ENCODE measurements at regions not wholly inside any gene's neighbourhood (a gene's known extent, or its start where the extent isn't known, plus 50 kb on each side); places are given as distances from the start of the nearest gene placed in this dataset.
A peak's percentile ranks its signal among the peaks of the same experiment; 100 is the strongest.

- no peaks in the 10 kb centered on the region for H3K4me1 ChIP-seq (ENCODE audit: control insufficient read depth in 2 of 3, insufficient read depth in 2 of 3, low read depth in 1 of 3, low read length in 3 of 3)
- no peaks in the 10 kb centered on the region for H3K27me3 ChIP-seq (ENCODE audit: control insufficient read depth, insufficient read depth, low read length)
- intact Hi-C loops (cut with DNase I): no loop called here
- TF ChIP-seq CTCF (IDR thresholded peaks at IDR 0.05; ENCODE audit: borderline replicate concordance, extremely low read depth, insufficient read depth): no peak
- H3K4me3 ChIP-seq (ENCODE audit: low read length in 3 of 3): no peak overlapping the region
- H3K27ac ChIP-seq (ENCODE audit: low read depth in 2 of 2, low read length in 2 of 2): no peak overlapping the region
- DNase-seq: no peak
- no peak for FAIRE-seq
- H3K36me3 ChIP-seq (ENCODE audit: control insufficient read depth in 2 of 3, insufficient read depth in 3 of 3, low read length in 3 of 3): no peaks in the 10 kb centered on the region
- H3K9me3 ChIP-seq (ENCODE audit: control insufficient read depth in 2 of 3, insufficient read depth in 1 of 3, low read length in 3 of 3): no peaks in the 10 kb centered on the region
- H3K9ac ChIP-seq (ENCODE audit: low read length in 3 of 3): no peak overlapping the region
Observed at GRCh38 chr2:15082105-15083058, 449.9 kb downstream of the LRATD1 start.

DNA sequence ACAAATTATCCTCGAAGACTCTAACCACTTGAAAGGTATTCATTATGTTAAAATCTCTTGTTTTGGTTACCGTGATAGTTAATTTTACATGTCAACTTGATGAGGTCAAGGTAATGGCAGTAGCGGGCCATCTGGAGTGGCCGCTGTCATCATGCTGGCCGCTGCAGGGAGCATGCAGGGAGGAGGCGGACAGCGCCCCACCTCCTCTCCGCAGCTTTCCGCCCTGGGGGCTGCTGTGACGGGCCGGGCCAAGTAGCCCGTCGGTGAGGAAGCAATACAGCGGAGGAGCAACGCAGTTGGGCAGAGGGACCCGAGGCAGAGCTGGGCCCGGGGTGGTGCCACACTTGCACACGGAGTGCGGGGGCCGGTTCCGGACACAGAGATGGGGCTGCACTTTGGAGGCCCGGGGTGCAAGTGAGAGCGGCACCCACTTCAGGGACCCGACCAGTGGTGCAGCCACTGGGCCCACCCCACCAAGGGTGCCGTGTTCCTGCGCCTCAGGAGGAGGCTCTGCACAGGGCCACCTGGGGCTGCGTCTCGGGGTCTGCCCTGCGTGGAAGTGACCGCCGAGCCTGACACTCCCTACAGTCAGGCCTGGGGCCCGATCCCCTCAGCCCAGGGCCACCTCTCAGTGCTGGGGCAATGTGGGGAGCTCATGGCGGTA lies 452.4 kb downstream of the LRATD1 start:
- no peak overlapping the region for H3K4me3 ChIP-seq (ENCODE audit: low read length in 3 of 3)
- no peaks in the 10 kb centered on the region for H3K4me1 ChIP-seq (ENCODE audit: control insufficient read depth in 2 of 3, insufficient read depth in 2 of 3, low read depth in 1 of 3, low read length in 3 of 3)
- no peak overlapping the region for H3K9ac ChIP-seq (ENCODE audit: low read length in 3 of 3)
- DNase-seq (no peak), FAIRE-seq (no peak)
- H3K36me3 ChIP-seq (ENCODE audit: control insufficient read depth in 2 of 3, insufficient read depth in 3 of 3, low read length in 3 of 3): no peaks in the 10 kb centered on the region
- no peak overlapping the region for H3K27ac ChIP-seq (ENCODE audit: low read depth in 2 of 2, low read length in 2 of 2)
- intact Hi-C loops (cut with DNase I): no loop called here
- H3K27me3 ChIP-seq (ENCODE audit: control insufficient read depth, insufficient read depth, low read length): no peaks in the 10 kb centered on the region
- no peak for TF ChIP-seq CTCF (IDR thresholded peaks at IDR 0.05; ENCODE audit: borderline replicate concordance, extremely low read depth, insufficient read depth)
- H3K9me3 ChIP-seq (ENCODE audit: control insufficient read depth in 2 of 3, insufficient read depth in 1 of 3, low read length in 3 of 3): no peaks in the 10 kb centered on the region

- Histone ChIP-seq H3K27me3 (ENCODE audit: control insufficient read depth, insufficient read depth, low read length) (no peaks in the 10 kb centered on the region), H3K9me3 (ENCODE audit: control insufficient read depth in 2 of 3, insufficient read depth in 1 of 3, low read length in 3 of 3) (no peaks in the 10 kb centered on the region), H3K27ac (ENCODE audit: low read depth in 2 of 2, low read length in 2 of 2) (no peak overlapping the region), H3K9ac (ENCODE audit: low read length in 3 of 3) (no peak overlapping the region), H3K4me3 (ENCODE audit: low read length in 3 of 3) (no peak overlapping the region), H3K36me3 (ENCODE audit: control insufficient read depth in 2 of 3, insufficient read depth in 3 of 3, low read length in 3 of 3) (no peaks in the 10 kb centered on the region), H3K4me1 (ENCODE audit: control insufficient read depth in 2 of 3, insufficient read depth in 2 of 3, low read depth in 1 of 3, low read length in 3 of 3) (no peaks in the 10 kb centered on the region)
- intact Hi-C loops (cut with DNase I): no loop called here
- DNase-seq (peak in 1 of 5 donors; percentile 13), FAIRE-seq (no peak)
- TF ChIP-seq CTCF (IDR thresholded peaks at IDR 0.05; ENCODE audit: borderline replicate concordance, extremely low read depth, insufficient read depth): no peak
Observed at GRCh38 chr2:15092181-15092580, 459.7 kb downstream of the LRATD1 start.
